Choroid plexus epithelial cell (primary cell): ENCODE measurements at regions not wholly inside any gene's neighbourhood (a gene's known extent, or its start where the extent isn't known, plus 50 kb on each side); places are given as distances from the start of the nearest gene placed in this dataset.

Experiments
- DNase-seq: peaks from one replicate; pipeline ENCODE4 v3.0.0-alpha.2; 2010; ENCODE audit warnings: low read depth
- H3K4me3 ChIP-seq: 2 replicates; pipeline ENCODE4 v1.5.1; 2011; ENCODE audit warnings: low read depth, mild to moderate bottlenecking, control low read depth, low read length, moderate library complexity
- TF ChIP-seq, protein P1 (sequence below): conservative IDR thresholded peaks from 2 replicates; pipeline ENCODE4 v1.5.1; 2011; ENCODE audit warnings: low read depth, mild to moderate bottlenecking, control low read depth, inconsistent platforms, low read length, moderate library complexity

- H3K4me3 ChIP-seq, result no peak overlapping the region
- TF ChIP-seq, protein P1, sequence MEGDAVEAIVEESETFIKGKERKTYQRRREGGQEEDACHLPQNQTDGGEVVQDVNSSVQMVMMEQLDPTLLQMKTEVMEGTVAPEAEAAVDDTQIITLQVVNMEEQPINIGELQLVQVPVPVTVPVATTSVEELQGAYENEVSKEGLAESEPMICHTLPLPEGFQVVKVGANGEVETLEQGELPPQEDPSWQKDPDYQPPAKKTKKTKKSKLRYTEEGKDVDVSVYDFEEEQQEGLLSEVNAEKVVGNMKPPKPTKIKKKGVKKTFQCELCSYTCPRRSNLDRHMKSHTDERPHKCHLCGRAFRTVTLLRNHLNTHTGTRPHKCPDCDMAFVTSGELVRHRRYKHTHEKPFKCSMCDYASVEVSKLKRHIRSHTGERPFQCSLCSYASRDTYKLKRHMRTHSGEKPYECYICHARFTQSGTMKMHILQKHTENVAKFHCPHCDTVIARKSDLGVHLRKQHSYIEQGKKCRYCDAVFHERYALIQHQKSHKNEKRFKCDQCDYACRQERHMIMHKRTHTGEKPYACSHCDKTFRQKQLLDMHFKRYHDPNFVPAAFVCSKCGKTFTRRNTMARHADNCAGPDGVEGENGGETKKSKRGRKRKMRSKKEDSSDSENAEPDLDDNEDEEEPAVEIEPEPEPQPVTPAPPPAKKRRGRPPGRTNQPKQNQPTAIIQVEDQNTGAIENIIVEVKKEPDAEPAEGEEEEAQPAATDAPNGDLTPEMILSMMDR, result no peak
- DNase-seq, result no peak
Observed at GRCh38 chr16:77076839-77077238, 114.2 kb upstream of the MON1B start.

DNA sequence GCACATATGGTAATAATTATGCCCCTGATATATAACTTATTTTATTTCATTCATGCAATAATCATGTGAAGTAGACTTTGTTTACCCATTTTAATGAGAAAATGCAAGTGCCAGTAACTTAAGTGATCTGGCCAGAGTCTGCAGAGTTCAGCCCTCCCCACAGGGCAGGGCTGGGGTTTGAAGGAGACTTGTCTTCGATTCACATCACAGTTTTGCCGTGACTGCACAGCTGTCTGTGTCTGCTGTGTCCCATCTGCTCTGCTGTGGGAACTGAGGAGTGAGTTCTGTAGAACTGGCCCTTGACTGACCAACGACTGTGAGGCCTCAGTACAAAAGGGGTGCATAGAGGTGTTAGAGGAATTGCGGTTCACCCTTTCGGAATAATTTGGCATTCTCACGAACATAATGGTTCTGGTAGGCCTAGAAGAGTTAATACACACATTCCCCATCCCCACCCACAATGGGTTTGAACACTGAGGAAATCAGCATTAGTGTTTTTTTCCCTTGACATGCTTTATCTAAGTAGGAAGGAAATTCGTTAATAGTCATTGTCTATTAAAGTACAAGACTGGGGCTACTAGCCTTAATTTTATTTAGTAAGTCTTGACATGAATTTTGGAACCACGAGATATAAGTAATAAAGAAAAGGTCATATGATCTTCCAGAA lies 113.6 kb upstream of the MON1B start:
- no peak overlapping the region for H3K4me3 ChIP-seq
- no peak for DNase-seq
- TF ChIP-seq, protein P1, result no peak

- DNase-seq, result no peak
- no peak overlapping the region for H3K4me3 ChIP-seq
- TF ChIP-seq, protein P1, result no peak
Observed at GRCh38 chr16:77085981-77086380, 105.0 kb upstream of the MON1B start.

DNA sequence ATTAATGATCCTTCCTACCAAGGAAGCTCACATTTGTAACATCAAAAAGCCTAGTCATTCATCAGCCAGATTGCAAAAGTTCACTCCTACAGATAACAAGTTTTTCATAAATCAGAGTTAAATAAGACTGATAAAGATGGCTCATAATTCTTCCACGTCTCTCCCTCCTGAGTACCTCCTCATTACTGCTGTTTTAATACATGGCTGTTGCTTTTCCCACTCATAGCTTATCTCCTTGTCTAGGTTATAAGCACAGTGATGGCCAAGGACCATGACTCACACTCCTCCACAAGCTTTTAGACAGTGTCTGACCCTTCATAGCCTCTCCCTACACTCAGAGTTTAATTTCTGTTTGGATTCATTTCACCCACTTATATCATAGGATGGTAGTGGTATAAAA lies 100.9 kb upstream of the MON1B start:
- H3K4me3 ChIP-seq, result no peak overlapping the region
- DNase-seq, result no peak
- TF ChIP-seq, protein P1, result no peak

GRCh38 chr16:77093309-77093708 lies 97.7 kb upstream of the MON1B start:
- no peak overlapping the region for H3K4me3 ChIP-seq
- no peak for DNase-seq
- TF ChIP-seq, protein P1, result no peak

- no peak overlapping the region for H3K4me3 ChIP-seq
- no peak for DNase-seq
Observed at GRCh38 chr16:77093999-77094398, 97.0 kb upstream of the MON1B start.

More at GRCh38 chr16:77093999-77094398, 97.0 kb upstream of the MON1B start:
- TF ChIP-seq, protein P1, result no peak
